ENCODE measurements at regions not wholly inside any gene's neighbourhood (a gene's known extent, or its start where the extent isn't known, plus 50 kb on each side); places are given as distances from the start of the nearest gene placed in this dataset.
A peak's percentile ranks its signal among the peaks of the same experiment; 100 is the strongest.

DNA sequence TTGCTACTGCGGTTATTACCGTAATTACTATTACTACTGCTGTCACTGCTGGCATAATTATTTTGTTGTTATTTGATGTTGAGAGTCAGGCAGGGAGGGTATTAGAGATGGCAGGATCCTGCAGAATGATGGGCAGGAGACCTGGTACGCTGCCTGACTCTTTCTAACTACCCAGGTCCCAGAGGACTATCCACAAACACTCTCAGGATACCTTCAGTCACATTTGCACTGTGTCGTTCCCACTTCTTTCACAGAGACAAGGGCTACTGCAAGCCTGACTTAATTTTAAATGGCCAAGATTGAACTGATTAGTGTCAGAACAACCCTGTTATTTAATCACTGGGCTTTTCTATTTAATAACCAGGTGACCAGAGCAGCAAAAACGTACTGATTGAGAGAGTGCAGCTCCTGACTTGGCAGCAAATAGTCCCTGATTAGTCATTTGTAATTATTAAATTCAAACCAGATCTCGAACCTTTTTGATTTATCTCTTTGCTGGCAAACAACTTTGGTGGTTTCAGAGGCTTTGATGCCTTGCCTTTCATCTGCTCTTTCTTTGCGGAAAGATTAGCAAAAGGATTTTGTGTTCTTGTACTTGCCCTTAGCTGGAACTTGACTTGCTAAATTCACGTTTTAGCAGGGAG lies 88.8 kb upstream of the ARHGEF3 start:
- intact Hi-C loops (cut with DNase I) = no loop called here
- no peaks in the 10 kb centered on the region for H3K27me3 ChIP-seq (replicated peaks; ENCODE audit: insufficient read depth)
- TF ChIP-seq, protein P1, sequence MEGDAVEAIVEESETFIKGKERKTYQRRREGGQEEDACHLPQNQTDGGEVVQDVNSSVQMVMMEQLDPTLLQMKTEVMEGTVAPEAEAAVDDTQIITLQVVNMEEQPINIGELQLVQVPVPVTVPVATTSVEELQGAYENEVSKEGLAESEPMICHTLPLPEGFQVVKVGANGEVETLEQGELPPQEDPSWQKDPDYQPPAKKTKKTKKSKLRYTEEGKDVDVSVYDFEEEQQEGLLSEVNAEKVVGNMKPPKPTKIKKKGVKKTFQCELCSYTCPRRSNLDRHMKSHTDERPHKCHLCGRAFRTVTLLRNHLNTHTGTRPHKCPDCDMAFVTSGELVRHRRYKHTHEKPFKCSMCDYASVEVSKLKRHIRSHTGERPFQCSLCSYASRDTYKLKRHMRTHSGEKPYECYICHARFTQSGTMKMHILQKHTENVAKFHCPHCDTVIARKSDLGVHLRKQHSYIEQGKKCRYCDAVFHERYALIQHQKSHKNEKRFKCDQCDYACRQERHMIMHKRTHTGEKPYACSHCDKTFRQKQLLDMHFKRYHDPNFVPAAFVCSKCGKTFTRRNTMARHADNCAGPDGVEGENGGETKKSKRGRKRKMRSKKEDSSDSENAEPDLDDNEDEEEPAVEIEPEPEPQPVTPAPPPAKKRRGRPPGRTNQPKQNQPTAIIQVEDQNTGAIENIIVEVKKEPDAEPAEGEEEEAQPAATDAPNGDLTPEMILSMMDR (IDR thresholded peaks at IDR 0.05) = no peak
- no peak for TF ChIP-seq POLR2A (IDR thresholded peaks at IDR 0.05)
- TF ChIP-seq POLR2AphosphoS5 (IDR thresholded peaks at IDR 0.05) = no peak
- no peaks in the 10 kb centered on the region for H3K36me3 ChIP-seq
- 43% methylated on average over 8 of the region's 8 CpGs for WGBS
- no peaks in the 10 kb centered on the region for H3K9me3 ChIP-seq
- no peak overlapping the region for H3K4me3 ChIP-seq
- no peaks in the 10 kb centered on the region for H3K4me1 ChIP-seq (replicated peaks)
- H3K27ac ChIP-seq = no peak overlapping the region
- no peak for DNase-seq (ENCODE audit: low spot score)

DNA sequence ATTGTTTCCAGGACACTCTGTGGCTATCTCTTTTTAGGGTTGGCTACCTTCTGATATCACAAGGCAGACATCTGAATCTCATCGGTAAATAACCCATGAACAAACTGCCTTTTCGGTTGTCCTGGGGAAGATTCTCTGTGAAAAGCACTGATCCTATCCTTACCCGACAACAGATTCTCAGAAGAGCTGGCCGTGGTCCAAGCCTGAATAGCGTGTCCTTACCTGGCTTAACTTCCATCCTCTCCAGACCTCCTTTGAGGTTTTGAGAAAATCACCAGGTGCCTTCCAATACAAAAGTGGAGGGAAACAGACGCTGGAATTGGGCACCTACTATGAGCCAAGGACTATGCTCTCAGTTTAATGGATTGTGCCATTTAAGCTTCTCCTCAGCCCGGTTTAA lies 87.4 kb upstream of the ARHGEF3 start:
- DNase-seq (ENCODE audit: low spot score) = peak; percentile 20
- H3K4me1 ChIP-seq (replicated peaks) = no peaks in the 10 kb centered on the region
- no peaks in the 10 kb centered on the region for H3K27me3 ChIP-seq (replicated peaks; ENCODE audit: insufficient read depth)
- H3K9me3 ChIP-seq = no peaks in the 10 kb centered on the region
- no peak overlapping the region for H3K27ac ChIP-seq
- H3K36me3 ChIP-seq = no peaks in the 10 kb centered on the region
- 27% methylated on average over 7 of the region's 7 CpGs for WGBS
- TF ChIP-seq POLR2A (IDR thresholded peaks at IDR 0.05) (no peak), POLR2AphosphoS5 (IDR thresholded peaks at IDR 0.05) (no peak)
- TF ChIP-seq, protein P1 (IDR thresholded peaks at IDR 0.05) = no peak
- intact Hi-C loops (cut with DNase I) = no loop called here
- no peak overlapping the region for H3K4me3 ChIP-seq

DNA sequence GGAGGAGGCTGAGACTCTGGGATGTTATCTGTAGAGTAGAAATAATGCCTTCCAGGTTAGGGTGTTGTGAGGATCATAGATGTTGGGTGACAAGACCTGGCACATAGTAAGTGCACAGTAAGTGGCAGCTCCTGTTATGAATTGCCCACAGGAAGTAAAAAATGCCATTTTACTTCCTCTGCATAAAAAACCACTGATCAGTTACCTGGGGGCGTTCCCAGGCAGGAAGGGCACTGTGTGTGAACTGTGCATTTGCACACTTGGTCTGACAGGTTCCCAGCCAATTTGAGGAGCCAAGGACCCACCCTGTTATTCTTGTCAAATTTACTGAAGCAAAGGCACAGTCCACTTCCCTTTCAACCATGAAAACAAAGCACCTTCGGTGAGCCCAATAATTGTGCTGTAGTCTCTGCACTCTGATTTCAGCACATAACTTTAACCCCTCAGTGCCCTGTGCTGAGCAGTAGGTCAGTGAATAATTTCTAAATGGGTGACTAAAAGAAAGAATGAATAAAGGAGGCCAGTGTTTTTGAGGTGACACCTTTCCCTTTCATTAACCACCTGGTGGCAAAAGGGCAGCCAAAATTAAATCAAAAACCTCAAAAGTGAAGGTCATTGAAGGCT lies 85.8 kb upstream of the ARHGEF3 start:
- no peak overlapping the region for H3K27ac ChIP-seq
- intact Hi-C loops (cut with DNase I) = no loop called here
- no peaks in the 10 kb centered on the region for H3K27me3 ChIP-seq (replicated peaks; ENCODE audit: insufficient read depth)
- no peaks in the 10 kb centered on the region for H3K4me1 ChIP-seq (replicated peaks)
- H3K9me3 ChIP-seq = no peaks in the 10 kb centered on the region
- no peaks in the 10 kb centered on the region for H3K36me3 ChIP-seq
- DNase-seq (ENCODE audit: low spot score) = no peak
- H3K4me3 ChIP-seq = no peak overlapping the region
- TF ChIP-seq, protein P1 (IDR thresholded peaks at IDR 0.05) = no peak
- no peak for TF ChIP-seq POLR2AphosphoS5 (IDR thresholded peaks at IDR 0.05)
- TF ChIP-seq POLR2A (IDR thresholded peaks at IDR 0.05) = no peak
- WGBS = 40% methylated on average over 2 of the region's 2 CpGs

DNA sequence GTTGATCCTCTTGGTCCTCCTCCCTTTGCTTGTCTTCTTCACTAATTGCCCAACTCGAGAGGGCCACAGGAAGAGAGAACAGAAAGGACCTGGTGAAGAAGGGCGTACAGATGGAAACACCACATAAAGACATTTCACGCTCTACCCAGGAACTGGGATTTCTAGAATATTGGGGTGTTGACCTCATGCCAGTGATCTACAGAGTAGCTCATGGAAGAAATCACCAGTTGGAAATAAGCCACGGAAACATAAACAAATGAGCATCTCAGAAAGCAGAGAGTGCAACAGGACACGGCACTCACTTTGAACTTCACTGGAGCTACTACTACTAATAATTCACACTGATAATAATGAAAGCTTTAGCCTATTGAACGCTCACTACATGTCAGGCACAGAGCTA lies 84.6 kb upstream of the ARHGEF3 start:
- WGBS = 70% methylated on average over 6 of the region's 6 CpGs
- intact Hi-C loops (cut with DNase I) = no loop called here
- H3K27ac ChIP-seq = no peak overlapping the region

More for the DNA sequence above, 84.6 kb upstream of the ARHGEF3 start:
- H3K4me3 ChIP-seq = no peak overlapping the region
- H3K27me3 ChIP-seq (replicated peaks; ENCODE audit: insufficient read depth) = no peaks in the 10 kb centered on the region
- no peaks in the 10 kb centered on the region for H3K4me1 ChIP-seq (replicated peaks)
- no peaks in the 10 kb centered on the region for H3K9me3 ChIP-seq
- TF ChIP-seq POLR2A (IDR thresholded peaks at IDR 0.05) (no peak), POLR2AphosphoS5 (IDR thresholded peaks at IDR 0.05) (no peak)
- TF ChIP-seq, protein P1 (IDR thresholded peaks at IDR 0.05) = no peak
- no peaks in the 10 kb centered on the region for H3K36me3 ChIP-seq
- DNase-seq (ENCODE audit: low spot score) = no peak

All from prostate gland (tissue), 2 donors.